GM12864 (cell line): ENCODE measurements at regions not wholly inside any gene's neighbourhood (a gene's known extent, or its start where the extent isn't known, plus 50 kb on each side); places are given as distances from the start of the nearest gene placed in this dataset.

ENCODE experiments used
- DNase-seq: peaks from one replicate; pipeline ENCODE4 v3.0.0-alpha.2; 2011; ENCODE audit warnings: low read depth
- H3K4me3 ChIP-seq: 2 replicates; pipeline ENCODE4 v1.5.1; 2011; ENCODE audit warnings: mild to moderate bottlenecking, low read depth, low read length, control low read depth
- CTCF ChIP-seq: IDR thresholded peaks from 2 replicates; pipeline ENCODE4 v1.5.1; 2011; ENCODE audit warnings: low read depth, mild to moderate bottlenecking, moderate library complexity, low read length, control low read depth, inconsistent platforms; ENCODE audit errors: missing control alignments

- no peak for TF ChIP-seq CTCF
- no peak overlapping the region for H3K4me3 ChIP-seq
- no peak for DNase-seq
These were observed 649.0 kb upstream of the HS6ST1 start for GRCh38 chr2:128967646-128968045.

- TF ChIP-seq CTCF: no peak
- no peak for DNase-seq
- no peak overlapping the region for H3K4me3 ChIP-seq
These were observed 650.7 kb upstream of the HS6ST1 start for GRCh38 chr2:128969374-128969773.

DNA sequence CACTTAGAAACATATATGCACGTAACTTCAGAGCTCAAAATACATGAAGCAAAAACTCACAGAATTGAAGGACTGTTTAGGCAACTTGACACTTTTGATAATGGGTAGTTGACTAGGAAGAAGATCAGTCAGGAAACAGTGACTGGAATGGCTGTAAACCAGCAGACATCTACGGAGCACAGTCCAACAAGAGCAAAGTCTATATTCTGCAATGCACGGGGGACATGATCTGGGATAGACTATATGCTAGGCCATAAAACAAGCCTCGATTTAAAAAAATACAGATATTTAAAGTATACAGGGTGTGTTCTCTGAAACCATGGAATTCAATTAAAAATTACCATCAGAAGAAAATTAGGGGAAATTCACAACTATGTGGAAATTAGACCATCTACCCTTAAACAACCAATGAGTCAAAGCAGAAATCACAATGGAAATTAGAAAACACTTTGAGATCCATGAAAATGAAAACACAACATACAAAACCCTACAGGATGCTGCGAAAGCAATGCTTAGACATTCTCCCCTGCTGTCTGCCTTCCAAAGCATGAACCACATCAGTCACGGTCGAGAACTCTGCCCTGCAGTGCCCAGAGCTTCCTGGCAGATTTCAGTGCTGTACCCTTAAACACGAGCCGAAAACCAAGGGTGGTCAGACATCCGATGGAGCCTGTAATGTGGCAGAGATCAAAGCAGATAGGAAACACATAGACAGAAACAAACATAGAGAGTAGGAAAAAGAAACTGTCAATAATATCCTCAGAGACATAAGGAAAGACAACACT, 651.9 kb upstream of the HS6ST1 start:
- no peak for TF ChIP-seq CTCF
- H3K4me3 ChIP-seq: no peak overlapping the region
- no peak for DNase-seq

- DNase-seq: no peak
- no peak overlapping the region for H3K4me3 ChIP-seq
- TF ChIP-seq CTCF: no peak
These were observed 654.9 kb upstream of the HS6ST1 start for GRCh38 chr2:128973566-128973965.

DNA sequence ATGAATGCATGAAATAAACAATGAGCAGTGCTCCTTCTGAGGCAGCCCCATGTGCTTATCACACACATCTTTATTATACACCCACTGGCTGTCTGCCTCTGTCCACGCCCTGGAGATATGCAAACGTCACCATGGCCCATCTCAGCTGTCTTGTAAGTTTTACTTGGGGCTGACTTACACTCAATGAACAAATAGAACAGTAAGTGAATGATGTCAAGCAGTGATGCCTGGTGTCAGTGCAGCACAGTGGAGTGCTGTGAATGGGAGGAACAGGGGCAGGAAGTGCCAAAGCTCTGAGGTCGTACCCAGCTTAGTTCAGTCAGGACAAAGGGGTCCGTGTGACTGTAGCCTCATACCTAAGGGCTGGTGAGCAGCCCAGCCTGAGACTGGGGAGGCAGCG, 659.5 kb upstream of the HS6ST1 start:
- no peak for DNase-seq
- no peak overlapping the region for H3K4me3 ChIP-seq
- TF ChIP-seq CTCF: no peak

- TF ChIP-seq CTCF: no peak
- no peak overlapping the region for H3K4me3 ChIP-seq
- DNase-seq: no peak
These were observed 660.5 kb upstream of the HS6ST1 start for GRCh38 chr2:128979182-128979581.

GRCh38 chr2:128980475-128980874, 661.8 kb upstream of the HS6ST1 start:
- no peak for TF ChIP-seq CTCF
- no peak for DNase-seq
- H3K4me3 ChIP-seq: no peak overlapping the region
